ENCODE measurements at regions not wholly inside any gene's neighbourhood (a gene's known extent, or its start where the extent isn't known, plus 50 kb on each side); places are given as distances from the start of the nearest gene placed in this dataset.

- DNase-seq (ENCODE audit: low read depth): no peak
Measured at GRCh38 chr1:239682046-239682445, 295.7 kb downstream of the CHRM3 start.

GRCh38 chr1:239682960-239683359 is 296.6 kb downstream of the CHRM3 start:
- DNase-seq (ENCODE audit: low read depth): no peak

DNA sequence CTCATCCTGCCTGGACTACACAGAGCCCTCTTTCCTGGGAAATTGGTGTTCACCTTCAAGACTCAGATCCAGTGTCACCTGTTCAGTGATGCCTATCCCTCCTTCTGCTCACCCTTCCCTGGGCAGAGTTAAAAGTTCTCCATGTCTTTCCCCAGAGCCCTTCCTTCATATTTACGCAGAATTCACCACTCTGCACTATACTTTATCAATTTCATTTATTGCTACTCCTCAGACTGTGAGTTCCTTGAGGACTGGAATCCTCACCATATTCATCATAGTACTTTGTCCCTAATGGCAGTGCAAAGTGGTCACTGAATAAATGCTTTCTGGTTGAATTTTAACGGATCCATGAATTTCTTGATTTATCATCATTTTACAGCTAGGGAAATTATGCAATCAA is 300.0 kb downstream of the CHRM3 start:
- no peak for DNase-seq (ENCODE audit: low read depth)

DNA sequence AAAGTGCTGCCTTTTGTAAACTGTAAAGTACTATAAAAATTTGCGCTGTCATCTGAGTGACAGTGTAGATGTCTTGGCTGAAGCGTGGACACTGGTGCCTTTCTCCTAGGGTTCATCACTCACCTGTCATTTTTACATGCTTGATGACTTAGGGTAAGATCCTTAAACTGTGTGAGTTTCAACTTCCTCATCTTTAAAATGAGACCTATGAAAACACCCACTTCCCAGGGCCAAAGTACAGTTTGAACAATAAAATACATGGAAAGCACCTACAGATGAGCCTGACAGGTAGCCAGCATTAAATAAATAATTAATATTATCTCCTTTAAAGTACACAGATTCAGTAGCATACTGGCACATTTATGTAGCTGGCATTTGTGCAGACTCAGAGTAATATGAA is 309.9 kb downstream of the CHRM3 start:
- no peak for DNase-seq (ENCODE audit: low read depth)

GRCh38 chr1:239700667-239701066 is 314.3 kb downstream of the CHRM3 start:
- DNase-seq (ENCODE audit: low read depth): no peak

GRCh38 chr1:239703075-239703474 is 316.7 kb downstream of the CHRM3 start:
- no peak for DNase-seq (ENCODE audit: low read depth)

- no peak for DNase-seq (ENCODE audit: low read depth)
Measured at GRCh38 chr1:239706245-239706892, 320.0 kb downstream of the CHRM3 start.

DNA sequence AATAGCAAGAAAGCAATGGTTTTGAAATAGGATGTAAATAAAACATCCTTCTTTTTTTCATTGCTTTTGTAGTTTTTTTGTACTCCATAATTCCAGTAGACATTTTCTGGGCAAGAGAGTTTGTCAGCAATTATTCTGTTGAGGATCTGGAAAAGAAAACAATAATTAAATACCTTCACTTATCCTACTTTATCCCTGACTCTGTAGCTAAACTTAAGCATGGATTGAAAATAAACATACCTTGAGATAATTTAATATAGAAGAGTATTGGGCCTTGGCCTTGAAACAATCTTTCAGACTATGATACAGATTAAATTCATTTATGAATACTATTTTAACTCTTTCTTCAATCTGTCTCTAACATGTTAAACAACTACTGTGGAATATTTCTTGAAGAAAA is 321.2 kb downstream of the CHRM3 start:
- DNase-seq (ENCODE audit: low read depth): no peak

DNA sequence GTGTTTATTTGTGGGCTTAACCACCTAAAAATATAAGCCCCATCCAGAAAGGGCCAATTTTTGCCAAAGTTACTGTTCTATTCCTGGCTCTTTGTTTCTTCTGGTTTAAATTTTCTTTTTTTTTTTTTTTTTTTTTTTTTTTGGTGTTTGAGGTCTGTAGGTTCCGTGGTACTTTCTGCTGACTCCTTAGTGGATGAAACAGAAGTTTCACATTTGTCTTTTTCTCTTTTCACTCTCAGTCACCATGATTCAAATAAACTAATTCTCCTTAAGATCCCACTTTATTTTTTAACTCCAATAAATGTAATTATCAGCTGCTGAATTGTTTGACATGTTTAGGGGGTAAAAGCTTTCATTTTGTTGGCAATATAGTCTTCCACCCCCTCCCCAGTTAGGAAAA is 322.3 kb downstream of the CHRM3 start:
- DNase-seq (ENCODE audit: low read depth): no peak

GRCh38 chr1:239711768-239712167 is 325.4 kb downstream of the CHRM3 start:
- no peak for DNase-seq (ENCODE audit: low read depth)

- DNase-seq (ENCODE audit: low read depth): no peak
Measured at GRCh38 chr1:239717097-239717917, 330.9 kb downstream of the CHRM3 start.

- DNase-seq (ENCODE audit: low read depth): no peak
Measured at GRCh38 chr1:239717918-239718184, 331.5 kb downstream of the CHRM3 start.

DNA sequence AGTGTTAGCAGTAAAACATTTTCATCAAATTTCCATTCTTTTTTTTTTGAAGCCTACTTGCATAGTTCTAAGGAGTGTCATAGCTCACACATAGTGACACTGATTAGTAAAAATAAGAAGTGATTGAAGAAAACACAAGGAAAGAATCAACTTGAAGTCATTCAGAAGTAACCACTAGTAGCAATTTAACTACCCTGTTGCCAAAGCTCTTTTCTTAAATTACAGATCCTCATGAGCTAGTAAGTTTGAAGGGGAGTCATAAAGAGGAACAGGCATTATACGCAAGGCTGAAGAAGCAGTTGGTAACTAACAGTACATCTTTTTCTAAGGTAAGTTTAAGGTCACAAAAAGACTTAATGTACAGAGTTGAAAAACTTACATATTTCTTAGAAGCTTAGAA is 332.2 kb downstream of the CHRM3 start:
- no peak for DNase-seq (ENCODE audit: low read depth)

DNA sequence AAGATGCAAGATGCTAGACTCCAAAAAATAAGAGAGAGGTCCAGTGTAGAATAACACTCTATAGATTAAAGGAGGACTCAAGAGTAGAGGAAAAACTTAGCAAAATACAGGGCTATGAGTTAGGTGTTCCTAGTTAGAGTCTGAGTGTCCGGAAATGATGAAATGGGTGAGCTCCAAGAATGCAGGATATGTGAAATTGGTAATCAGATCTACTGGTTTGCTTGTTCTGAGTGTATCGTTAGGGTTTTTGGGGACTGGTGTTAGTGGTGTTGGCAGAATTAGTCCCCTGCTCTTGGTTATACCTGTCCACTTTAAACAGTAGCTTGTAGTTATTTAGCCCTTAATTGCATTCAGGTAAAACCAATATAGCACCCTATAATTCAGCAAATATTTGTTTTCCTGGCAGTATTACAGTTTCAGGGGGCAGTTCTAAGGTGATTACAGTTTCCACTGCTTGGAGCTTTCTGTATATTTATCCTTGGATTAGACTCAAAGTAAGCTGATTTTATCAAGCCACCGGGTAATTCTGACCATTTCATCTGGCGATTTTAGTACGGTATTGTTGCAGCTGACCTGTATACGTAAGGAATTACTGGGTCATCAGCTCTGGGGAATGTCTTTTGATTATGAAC is 332.7 kb downstream of the CHRM3 start:
- DNase-seq (ENCODE audit: low read depth): no peak

GRCh38 chr1:239719642-239720258 is 333.4 kb downstream of the CHRM3 start:
- no peak for DNase-seq (ENCODE audit: low read depth)

DNA sequence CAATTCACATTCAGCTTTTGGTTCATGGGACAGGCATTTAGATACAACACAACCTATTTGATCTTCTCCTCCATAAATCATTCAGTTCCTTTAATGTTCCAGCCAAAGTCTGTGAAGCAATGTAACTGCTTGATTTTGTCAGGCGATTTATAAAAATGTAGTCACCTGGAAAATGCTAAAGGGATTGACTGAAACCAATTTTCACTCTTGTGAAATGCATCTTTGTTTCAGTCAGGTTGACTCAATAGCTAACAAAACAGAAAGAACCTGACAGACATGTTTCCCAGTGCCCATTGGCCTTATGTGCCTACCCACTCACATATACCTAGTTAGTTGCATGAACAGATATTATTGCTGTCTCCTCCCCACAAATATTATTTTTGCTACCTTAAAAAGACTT is 335.7 kb downstream of the CHRM3 start:
- DNase-seq (ENCODE audit: low read depth): no peak

DNA sequence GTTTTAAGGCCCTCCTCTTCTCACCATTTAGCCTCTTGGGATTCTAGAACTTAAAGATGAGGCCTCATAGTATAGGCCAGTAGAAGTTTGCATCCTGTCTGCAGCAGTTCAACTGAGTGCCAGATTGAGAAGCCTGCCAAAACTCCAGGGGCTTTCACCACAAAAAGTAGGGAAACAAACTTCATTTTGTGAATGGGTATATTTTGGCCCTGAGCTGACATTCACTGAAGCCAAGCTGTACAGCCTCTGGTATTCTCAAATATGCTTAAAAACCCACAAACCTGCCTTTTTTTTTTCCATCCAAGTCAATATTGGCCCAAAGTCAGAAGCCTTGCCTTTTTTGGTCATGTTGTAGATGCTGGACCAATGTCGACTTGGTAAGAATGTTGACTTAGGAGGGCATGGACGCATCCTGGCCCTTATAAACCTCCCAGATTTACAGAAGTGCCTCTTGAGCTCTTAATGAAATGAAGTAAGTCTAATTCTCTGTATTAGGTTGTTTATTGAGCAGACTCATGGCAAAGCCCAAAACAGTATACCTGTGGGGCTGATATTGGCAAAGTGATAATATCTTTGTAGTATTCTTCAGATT is 337.5 kb downstream of the CHRM3 start:
- DNase-seq (ENCODE audit: low read depth): no peak

DNA sequence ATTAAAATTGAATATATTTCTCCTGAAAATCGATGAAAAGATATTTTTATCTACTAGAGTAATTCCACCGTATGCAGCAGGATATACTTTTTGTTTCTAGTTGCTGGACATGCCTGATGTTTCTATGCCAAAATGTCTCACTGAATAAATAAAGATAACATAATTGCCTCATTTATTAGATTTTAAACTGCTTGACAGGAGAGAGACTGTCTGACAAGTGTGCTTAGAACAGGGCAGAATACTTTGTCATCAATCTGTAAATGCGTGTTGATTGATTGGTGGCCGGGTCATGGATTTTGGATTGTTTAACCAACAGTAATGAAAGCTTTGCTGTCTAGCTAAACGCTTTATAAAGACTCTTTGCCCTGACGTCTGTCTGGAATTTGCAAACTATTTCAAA is 339.0 kb downstream of the CHRM3 start:
- DNase-seq (ENCODE audit: low read depth): no peak

GRCh38 chr1:239725933-239726332 is 339.6 kb downstream of the CHRM3 start:
- no peak for DNase-seq (ENCODE audit: low read depth)

- no peak for DNase-seq (ENCODE audit: low read depth)
Measured at GRCh38 chr1:239730378-239730777, 344.0 kb downstream of the CHRM3 start.

GRCh38 chr1:239731082-239731748 is 344.8 kb downstream of the CHRM3 start:
- DNase-seq (ENCODE audit: low read depth): no peak

GRCh38 chr1:239732770-239733169 is 346.4 kb downstream of the CHRM3 start:
- DNase-seq (ENCODE audit: low read depth): no peak

Data from GM04504 (cell line).